NCI-H2196 (cell line): ENCODE measurements at regions not wholly inside any gene's neighbourhood (a gene's known extent, or its start where the extent isn't known, plus 50 kb on each side); places are given as distances from the start of the nearest gene placed in this dataset.
"Not testable (repeated sequence)": the region's sequence is repeated elsewhere in the genome, so short reads cannot be mapped to it uniquely, and the experiment has no call there.

Experiments
- DNase-seq: peaks from one replicate; lab custom pipeline; 2025; ENCODE audit not compliant: unreplicated experiment; lab: John Stamatoyannopoulos, UW

- DNase-seq: no peak
Observed at GRCh38 chr12:11978726-11979384, 91.9 kb upstream of the BCL2L14 start.

GRCh38 chr12:11980115-11980514, 90.6 kb upstream of the BCL2L14 start:
- DNase-seq: no peak

DNA sequence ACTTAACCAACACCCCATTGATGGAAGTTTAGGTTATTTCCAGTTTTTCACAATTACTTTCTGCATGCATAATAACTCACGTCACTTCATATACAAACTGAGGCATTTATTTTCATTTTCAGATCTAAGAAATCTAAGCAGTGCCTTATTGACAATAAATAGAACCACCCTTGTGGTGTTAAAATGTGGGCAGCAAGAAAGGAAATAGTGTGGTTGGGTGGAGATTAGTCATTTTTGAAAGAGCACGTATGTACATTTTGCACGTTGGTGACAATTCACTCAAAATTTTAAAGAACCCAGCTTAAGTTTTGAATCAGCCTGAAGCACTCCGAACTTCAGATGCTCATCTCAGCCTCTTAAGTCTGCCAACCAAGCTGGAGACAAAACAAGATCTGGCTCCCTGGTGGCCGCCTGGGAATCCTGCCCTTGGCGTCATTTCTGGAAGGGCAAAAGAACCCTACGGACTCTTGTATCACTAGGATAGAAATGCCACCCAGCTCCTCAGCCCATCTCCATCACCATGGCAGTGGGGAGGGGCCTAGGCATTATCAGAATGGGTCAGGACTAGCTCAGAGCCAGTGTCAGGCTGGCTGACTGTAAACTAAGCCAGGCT, 89.5 kb upstream of the BCL2L14 start:
- no peak for DNase-seq

DNA sequence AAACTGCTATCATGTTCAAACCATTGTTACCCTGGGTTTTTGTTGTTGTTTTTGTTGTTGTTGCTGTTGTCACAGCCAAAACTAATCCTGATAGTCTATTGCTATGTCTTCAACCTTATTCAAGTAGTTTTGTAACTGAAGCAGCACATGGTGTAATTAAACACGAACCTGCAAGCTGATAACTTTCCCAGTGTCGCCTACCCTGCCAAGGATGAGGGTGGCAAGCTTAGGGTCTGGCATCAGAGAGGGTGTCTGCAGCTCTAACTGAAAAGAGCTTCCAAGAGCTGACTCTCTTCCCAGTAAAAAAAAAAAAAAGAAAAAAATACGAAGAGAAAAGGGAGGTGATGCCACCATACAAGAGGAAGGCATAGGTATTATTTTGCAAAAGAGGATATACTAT, 86.3 kb upstream of the BCL2L14 start:
- no peak for DNase-seq

DNA sequence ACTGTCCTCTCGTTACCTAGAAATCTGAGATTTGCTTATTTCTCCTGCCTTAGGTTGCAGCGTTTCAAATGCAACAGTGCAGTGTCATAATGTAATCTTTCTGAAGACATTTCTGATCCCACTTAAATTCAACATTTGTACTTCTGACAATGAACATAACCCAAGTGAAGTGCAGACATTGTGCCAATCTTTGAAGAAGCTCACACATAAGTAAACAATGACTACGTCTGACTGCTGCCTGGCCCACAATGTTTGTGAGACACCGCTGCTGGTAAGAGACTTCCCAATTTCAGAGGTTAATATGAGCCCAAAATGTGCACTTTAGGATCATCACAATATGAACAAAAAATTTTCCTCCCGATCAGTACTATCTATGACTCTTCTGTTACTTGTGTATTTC, 84.6 kb upstream of the BCL2L14 start:
- DNase-seq: peak; percentile 10

DNA sequence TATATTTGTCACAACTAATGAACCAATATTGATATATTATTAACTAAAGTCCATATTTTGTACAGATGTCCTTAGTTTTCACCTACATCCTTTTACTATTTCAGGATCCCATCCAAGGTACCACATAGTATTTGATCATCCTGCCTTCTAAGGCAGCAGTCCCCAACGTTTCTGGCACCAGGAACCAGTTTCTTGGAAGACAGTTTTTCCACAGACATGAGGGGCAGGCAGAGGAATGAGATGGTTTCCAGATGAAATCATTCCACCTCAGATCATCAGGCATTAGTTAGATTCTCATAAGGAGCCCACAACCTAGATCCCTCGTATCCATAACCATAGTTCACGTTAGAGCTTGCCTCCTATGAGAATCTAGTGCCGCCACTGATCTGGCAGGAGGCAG, 82.8 kb upstream of the BCL2L14 start:
- DNase-seq: no peak

- DNase-seq: no peak
Observed at GRCh38 chr12:11991604-11992003, 79.1 kb upstream of the BCL2L14 start.

- no peak for DNase-seq
Observed at GRCh38 chr12:11992515-11992914, 78.2 kb upstream of the BCL2L14 start.

DNA sequence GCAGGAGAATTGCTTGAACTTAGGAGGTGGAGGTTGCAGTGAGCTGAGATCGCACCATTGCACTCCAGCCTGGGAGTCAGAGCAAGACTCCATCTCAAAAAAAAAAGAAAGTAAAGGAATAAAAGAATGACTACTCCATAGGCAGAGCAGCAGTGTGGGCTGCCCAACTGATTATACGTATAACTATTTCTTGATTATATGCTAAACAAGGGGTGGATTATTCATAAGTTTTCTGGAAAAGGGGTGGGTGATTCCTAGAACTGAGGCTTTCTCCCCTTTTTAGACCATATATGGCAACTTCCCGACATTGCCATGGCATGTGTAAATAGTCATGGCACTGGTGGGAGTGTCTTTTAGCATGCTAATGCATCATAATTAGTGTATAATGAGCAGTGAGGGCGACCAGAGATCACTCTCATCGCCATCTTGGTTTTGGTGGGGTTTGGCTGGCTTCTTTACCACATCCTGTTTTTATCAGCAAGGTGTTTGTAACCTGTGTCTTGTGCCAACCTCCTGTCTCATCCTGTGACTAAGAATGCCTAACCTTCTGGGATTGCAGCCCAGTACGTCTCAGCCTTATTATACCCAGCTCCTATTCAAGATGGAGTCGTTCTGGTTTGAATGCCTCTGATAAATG, 72.3 kb upstream of the BCL2L14 start:
- DNase-seq: not testable (repeated sequence)

DNA sequence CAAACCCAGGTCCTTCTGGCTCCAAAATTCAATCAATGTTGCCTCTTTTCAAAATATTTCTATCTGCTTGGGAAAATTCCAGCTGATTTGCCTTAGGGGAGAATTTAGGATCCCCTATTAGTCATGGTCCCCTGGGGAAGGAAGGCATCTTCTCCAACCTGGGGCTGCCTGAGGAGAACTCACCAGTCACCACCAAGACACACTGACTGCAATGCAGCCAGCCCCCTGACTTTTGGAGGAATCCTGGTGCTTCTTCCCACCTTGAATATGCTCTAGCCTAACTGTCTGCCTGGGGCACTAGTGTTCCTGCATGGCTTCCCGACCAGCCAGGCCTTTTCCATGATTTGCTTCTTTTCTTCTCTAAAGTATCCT, 71.8 kb upstream of the BCL2L14 start:
- DNase-seq: no peak

GRCh38 chr12:12003609-12004008, 67.1 kb upstream of the BCL2L14 start:
- DNase-seq: no peak

GRCh38 chr12:12004524-12004923, 66.2 kb upstream of the BCL2L14 start:
- DNase-seq: no peak

GRCh38 chr12:12007001-12007712, 63.6 kb upstream of the BCL2L14 start:
- no peak for DNase-seq

DNA sequence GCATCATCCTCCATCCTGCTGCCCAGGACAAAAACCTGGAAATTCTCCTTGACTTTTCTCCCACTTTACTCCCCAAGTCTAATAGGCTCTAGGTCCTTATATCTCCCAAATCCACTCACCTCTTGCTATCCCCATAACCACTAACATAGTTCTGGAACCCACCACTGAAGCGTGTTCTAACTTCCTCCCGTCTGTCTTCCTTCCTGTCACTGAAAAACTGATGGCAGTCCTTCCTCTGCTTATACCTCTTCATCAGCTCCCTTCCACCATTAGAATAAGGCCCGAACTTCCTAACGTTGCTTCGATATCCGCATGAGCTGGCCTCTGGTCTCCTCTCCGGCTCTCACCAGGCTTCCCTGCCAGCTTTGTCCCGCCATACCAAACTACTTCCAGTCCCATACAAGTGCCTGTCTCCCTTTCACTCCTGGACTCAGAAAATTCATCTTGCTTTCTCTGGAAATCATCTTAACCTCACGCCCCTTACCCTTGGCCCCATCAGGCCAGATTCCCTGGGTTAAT, 63.0 kb upstream of the BCL2L14 start:
- DNase-seq: no peak

- DNase-seq: peak; percentile 63
Observed at GRCh38 chr12:12008232-12008850, 62.4 kb upstream of the BCL2L14 start.

DNA sequence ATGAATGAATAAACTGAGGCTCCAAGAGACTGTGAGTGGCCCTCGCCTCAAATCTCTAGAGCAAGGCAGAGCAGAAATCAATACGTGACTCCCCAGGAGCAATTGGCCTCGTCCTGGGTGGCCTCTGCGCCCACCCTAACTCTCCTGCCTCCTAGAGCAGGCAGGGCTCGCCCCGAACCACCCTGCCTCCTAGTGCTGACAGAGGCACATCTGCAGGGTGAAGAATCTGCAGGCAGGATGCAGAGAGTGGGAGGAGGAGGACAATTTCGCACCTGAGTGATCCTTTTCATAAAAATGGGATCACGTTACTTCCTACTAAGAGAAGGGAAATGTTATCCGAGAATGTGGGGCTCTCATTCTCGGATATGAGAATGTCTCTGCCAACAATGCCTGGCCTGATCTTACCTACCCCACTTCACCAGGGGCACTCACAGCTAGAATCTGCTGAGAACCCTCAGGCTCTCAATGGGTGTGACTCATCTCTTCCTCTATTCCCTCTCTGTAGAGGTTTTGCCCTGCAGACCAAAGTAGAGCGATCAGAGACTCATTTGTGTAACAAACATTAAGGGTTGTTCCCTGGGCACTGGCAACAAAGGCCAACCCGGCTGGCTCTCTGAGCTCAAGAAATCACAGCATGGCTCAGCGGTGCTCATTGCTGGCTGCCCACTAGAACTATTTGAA, 61.7 kb upstream of the BCL2L14 start:
- DNase-seq: peak; percentile 93

DNA sequence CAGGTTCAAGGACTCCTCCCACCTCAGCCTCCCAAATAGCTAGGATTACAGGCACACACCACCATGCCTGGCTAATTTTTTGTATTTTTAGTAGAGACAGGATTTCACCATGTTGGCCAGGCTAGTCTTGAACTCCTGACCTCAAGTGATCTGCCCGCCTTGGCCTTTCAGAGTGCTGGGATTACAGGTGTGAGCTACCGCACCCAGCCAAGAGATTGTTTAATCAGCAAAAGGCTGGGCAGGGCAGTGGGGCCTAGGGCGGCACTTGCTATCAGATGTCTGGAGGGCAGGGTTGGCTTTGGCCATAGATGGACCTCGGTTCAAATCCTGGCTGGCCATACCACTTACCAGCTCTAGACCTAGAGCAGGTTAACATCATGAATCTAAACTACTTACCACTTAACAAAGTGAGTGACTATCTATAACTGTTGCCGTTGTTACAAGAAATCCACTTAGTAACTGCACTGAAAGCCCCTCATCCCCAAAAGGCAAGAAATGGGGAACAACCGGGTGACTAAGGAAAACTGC, 60.9 kb upstream of the BCL2L14 start:
- DNase-seq: not testable (repeated sequence)

DNA sequence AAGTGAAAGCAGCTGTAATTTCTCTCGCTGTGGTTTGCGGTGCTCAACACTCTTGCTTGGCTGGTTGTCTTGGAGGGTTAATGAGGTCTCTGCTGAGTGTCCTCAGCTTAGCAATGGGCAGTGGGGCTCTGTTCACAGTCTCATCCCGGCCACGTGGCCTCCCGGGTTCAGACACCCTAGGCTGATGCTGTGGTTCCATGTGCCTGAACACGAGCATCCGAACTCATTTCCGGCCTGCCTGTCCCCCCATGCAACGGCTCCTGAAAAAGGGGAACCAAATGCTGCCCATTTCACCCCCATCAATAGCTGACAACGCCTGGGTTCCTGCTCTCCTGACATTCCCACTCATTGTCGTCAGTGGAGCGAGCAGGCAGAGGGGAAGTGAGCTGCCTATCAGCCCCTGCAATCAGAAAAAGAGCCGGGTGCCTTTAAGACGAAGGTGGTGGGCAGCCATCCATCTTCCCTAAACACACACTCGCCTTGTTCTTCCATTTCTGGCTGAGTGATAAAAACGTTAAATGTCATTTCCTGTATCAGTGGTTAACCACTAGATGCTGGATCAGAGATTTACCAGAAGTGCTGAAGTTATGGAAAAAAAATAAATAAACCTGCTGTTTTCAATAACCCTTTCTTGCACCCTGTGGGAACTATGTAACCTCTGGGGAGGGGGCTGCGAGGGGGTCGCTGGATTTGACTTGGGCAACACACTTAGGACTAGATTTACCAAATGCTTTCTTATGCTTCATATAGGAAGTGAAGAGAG, 60.3 kb upstream of the BCL2L14 start:
- peak; percentile 21 for DNase-seq

GRCh38 chr12:12011880-12012260, 58.9 kb upstream of the BCL2L14 start:
- DNase-seq: no peak
